Amniotic epithelial cell (primary cell): ENCODE measurements at regions not wholly inside any gene's neighbourhood (a gene's known extent, or its start where the extent isn't known, plus 50 kb on each side); places are given as distances from the start of the nearest gene placed in this dataset.

Experiments
- DNase-seq: peaks from one replicate; pipeline ENCODE4 v3.0.0-alpha.2; 2010; ENCODE audit warnings: low read depth

DNA sequence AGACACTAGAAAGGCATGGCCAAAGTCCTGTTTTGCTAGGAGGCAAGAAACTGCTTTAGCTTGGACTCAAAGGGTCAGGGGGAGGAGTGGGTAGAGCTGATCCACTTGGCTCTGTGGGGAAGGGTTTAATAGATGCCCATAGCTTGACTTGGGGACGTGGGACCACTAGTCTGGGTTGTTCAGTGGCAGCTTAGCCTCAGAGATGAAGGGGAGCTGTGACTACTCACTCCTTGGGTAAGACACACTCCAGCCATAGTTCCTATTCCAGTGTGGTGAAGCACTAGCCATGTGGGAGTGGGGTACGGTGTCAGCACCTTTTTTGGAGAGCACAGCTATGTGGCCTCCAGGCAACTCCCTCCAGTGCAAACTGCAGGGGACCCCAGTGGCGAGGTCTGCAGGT, 257.3 kb downstream of the TMEM121 start:
- no peak for DNase-seq

DNA sequence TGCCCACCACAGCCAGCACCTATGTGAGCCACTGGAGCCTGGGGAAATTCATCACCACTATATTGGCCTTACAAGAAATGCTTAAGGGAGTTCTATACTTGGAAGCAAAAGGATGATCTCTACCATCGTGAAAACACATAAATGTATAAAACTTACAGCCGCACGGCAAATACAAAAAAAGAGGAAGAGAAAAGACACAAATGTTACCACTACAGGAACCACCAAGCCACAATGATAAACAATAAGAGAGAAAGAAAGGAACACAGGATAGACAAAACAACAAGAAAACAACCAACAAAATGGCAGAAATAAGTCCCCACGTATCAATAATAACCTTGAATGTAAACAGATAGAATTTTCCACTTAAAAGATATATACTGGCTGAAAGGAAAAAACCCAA, 267.5 kb downstream of the TMEM121 start:
- no peak for DNase-seq

DNA sequence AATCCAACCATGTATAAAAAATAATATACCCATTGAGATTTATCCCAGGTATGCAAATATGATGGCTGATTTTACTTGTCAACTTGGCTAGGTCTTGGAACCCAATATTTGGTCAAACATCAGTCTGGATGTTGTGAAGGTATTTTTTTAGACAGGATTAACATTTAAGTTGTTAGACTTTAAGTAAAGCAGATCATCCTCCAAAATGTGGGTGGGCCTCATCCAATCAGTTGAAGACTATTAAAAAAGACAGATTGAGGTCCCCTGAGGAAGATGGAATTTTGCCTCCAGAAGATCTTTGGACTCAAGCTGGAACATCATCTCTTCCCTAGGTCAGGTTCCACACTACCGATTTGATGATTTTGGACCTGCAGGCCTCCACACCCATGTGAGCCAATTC, 271.2 kb downstream of the TMEM121 start:
- no peak for DNase-seq

DNA sequence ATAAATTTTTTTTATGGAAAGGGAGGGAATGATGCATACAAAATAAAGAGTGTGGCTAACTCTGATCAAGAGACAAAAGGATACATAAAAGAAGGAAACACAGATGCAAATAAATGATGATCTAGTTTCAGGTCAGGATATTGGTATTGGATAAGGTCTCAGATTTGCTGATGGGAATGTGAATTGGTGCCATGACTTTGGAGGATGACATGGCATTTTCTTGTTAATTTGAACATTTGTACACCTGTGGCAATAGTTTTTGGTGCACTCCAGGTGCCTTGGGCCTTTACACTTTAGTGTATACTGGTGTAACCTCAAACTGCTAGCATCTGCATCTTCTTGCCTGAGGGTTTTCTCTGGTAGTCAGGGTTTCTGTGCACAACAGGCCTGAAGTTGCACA, 279.3 kb downstream of the TMEM121 start:
- no peak for DNase-seq

DNA sequence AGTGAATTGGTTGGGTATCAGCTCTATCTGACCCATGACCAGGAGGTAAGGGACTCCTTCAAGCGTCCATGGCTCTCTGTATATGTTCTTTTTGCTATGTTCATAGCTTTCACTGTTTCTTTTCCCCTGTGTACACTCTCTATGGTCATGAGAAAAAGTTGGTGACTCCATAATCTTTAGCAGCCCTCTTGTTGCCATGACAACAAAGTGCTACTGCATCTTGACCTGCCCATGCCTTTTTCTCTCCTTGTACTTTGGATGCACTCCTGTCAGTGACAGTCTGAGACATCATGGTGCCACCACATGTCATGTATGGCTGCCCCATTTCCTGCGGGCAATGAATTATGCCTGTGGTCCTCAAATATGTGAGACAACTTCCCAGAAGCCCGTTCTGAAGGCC, 280.2 kb downstream of the TMEM121 start:
- DNase-seq: no peak

DNA sequence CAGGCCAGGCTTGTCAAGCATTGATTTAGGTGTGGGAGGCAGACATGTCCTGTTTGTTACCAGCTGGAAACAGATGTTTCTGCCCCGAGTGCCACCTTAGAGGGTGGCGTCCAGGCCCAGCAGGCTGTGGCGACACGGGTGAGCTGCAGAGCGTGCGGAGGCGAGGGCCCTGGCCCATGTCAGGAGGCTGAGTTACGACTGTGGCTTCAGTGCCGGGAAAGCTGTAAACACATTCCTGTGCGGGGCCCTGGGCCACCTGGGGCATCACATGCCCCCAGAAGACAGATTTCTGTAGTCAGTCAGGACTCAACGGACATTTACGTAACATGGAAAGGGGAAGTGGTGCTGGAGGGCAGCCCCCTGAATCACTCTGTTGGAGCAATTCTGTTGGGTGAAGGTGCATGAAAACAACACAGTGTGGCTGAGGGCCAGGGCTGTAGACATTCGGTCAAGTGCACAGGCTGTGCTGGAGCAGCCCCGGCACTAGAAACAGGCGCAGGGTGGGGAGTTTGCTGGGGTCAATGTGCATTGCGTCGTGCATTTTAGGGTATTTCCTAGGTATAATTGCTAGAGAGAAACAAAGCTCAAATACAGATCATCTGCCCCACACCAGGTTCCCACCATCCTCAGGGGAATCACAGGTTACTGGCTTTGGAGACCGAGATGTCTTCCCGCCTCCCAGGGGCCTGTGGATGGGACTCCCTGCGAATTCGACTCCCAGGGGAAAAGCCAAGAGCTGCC, 291.8 kb downstream of the TMEM121 start:
- DNase-seq: no peak

DNA sequence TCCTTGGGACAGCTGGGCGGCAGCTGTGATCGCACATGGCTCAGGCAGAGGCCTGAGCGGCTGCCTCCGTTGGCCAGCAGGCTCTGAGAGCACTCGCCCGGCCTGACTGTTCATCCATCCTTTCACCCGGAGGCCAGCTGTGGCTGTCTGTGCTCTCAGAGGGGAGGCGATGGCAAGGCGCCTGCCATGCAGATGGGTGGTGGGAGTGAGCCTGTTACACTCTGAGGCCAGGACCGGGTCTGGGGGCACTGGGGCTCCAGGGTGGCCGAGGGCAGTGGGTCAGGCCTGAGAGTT, 292.3 kb downstream of the TMEM121 start:
- no peak for DNase-seq

DNA sequence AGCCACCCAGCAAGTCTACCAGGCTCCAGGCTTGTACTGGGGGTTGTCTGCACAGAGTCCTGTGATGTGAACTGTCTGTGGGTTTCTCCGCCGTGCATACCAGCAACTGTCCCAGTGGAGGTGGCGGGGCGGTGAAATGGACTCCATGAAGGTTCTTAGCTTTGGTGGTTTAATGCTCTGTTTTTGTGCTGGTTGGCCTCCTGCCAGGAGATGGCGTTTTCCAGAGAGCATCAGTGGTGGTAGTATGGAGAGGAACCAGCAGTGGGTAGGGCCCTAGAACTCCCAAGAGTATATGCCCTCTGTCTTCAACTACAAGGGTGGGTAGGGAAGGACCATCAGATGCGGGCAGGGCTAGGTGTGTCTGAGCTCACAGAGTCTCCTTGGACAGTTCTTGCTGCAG, 303.8 kb downstream of the TMEM121 start:
- no peak for DNase-seq

DNA sequence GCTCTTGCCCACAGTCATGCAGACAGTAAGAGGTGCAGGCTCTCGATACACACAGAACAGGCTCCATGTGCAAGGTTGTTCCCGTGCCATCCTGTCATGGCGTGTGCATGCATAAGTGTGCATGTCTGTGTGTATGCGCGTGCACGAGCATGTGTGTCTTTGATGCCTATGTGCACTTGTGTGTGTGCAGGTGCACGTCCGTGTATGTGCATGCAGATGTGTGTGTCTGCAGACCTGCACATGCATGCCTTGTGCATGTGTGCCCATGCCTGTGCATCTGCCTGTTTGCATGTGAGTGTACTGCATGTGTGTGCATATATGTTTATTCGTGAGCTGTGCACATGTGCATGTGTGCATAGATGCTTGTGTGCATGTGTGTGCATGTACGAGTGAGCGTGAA, 309.8 kb downstream of the TMEM121 start:
- no peak for DNase-seq

DNA sequence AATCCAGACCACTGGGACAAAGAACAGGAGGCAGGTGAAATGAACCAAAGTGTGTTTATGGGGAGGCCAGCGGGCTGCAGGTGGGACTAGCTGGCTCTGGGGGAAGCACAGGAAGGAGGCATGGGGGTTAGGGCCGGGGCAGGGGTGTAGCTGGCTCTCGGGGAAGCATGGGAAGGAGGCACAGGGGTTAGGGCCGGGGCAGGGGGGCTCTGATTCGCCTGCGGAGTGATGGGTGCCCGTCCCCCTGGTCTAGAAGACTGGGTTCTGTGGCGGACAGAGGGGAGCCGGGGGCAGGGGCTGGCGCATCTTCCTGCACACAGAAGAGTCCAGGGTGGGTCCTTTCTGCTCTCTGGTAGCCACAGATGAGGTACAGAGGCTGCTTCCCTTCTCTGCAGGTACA, 310.3 kb downstream of the TMEM121 start:
- DNase-seq: no peak

DNA sequence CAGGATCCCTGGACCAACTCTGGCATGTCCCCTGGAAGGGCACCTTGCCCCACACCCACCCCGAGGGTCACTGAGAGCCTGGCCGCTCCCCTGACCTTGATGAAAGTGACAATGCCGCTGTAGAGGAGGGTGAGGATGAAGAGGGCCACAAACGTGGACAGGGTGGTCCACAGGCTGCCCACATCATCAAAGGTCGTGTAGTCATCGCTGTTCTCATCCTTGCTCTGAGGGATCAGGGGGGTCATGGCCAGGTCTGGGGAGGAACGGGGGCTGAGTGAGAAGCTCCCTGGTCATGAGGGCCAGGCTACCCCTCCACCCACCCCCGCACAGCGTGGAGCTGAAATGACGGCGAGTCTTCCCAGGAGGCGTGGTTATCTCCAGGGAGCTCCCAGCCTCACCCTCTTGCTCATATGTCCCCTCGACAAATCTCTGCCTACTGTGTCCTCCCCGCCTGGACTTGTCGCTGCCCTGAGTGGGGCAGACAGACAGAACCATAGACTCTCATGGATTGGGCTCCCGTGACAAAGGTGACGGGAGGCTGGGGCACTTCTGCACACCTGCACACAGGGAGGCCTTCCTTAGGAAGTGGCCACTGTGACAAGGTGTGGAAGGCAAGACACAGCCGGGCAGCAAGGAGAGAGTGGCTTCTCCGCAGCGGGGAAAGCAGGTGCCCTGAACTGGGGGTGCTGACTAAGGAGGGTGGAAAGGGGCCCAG, 311.1 kb downstream of the TMEM121 start:
- DNase-seq: no peak

DNA sequence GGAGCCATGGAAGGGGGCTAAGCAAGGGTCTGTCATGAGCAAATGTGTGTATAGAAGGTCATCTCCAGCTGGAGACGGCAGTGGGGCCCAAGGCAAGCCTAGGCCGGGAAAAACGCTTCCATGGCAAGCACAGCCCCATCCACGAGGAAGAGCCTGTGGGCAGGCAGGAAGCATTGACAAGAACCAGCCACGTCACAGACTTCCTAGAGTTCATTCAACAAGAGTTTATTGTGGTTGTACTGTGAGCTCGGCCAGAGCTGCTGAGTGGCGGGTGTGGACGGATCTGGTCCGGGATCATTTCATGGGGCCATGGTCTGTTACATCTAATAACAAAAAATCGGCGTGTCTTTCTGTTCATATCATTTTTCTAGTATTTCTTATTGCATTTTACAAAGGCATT, 311.7 kb downstream of the TMEM121 start:
- no peak for DNase-seq

DNA sequence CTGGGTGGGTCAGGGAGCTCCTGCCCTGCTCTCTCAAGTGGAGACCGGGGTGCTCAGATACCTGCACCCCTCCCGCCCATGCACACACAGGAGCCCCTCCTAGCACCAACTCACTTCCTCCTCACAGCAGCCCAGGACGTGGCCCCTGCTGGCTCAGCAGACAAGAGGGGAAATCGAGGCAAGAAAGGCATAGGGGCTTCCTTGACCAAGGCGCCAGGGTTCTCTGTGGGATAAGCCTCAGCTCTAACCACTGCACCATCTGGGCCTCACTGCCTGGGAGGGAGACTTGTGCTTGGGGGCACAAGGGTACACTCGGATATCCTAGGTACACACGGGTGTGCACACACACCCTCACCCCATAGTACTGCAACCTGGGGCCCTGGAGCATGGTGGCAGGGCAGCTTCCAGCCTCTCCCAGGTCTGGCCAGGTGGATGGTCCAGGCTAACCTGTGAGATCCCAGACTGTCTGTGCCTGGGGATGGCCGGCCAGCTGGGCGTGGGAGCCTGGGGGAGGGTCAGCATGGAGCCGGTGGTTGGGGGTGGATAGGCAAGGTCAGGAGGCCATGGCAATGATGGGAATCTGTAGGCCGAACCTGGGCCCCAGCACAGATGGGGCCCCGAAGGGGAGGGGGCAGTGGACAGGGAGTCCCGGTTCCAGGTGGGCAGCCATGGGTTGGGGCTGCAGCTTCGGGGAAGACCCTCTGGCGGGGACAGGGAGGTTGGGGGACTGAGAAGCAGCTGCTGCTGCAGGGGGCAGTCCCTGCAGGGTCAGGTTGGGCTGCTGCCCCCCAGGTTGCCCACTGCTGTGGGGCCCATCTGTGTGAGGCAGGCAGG, 312.4 kb downstream of the TMEM121 start:
- no peak for DNase-seq

DNA sequence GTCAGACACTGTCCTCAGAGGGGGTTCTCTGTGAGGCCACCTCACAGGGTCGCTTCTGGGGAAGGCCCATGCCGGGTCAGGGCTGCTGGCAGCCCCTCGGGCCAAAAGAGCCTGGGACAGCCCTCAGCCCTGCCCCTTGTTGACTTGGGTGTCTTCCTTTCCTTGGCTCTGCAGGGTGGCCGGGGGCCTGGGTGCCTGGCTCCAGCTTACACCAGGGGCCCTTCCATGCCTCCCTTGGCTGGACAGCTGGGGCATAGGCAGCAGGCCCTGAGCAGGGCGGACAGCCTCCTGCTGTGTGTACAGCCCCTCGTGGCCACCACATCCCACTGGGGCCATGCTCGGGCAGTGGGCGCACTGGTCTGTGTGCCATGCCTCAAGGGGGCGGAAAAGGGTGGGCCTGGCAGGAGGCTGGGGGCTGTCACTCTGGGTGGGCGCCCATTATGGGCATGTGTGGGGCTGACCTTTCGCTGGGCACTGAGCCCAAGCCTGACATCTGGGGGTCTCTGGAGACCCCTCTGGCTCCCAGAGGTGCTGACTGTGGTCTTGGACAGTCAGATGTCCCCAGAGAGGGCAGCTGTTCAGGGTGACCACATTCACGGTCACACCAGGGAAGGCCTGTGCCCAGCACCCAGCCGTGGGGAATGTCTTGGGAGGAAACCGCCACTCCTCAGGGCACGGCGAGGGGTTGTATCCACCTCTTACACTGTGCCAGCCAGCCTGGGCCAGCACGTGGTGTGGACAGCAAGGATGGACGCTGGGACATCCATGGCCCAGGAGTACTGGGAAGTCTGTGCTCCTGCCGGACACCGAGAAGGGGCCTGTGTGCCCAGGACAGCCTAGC, 313.3 kb downstream of the TMEM121 start:
- DNase-seq: no peak

DNA sequence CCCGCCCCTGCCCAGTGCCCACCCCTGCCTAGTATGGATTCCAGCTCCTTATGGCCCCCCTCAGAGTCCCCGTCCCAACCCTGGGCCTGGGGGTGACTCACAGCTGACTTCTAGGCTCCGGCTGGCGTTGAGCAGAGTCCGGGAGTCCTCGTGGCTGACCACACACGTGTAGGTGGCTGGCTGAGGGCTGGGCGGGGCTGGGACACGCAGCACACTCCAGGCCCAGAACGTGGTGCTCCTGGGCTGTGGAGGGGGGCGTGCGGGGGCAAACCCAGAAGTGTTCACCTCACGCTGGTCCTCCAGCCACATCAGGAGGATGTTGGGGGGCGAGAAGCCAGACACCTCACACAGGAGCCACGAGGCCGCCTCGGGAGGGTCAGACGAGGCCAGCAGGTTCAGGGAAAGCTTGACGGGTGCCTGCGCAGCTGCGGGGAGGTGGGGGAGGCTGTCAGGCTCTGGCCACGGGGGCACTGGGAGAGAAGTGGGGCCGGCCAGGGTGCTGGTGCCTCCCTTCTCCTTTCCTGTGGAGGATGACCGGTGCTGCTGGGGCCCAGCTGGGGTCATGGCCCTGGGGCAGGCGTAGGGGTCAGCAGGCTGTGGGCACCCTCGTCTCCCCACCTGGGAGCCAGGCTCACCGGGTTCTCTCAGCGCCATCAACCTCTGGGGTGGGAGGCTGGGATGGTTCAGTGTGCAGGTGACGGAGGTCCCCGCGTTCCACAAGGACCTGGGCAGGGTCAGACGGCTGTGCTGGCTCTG, 314.1 kb downstream of the TMEM121 start:
- DNase-seq: no peak

DNA sequence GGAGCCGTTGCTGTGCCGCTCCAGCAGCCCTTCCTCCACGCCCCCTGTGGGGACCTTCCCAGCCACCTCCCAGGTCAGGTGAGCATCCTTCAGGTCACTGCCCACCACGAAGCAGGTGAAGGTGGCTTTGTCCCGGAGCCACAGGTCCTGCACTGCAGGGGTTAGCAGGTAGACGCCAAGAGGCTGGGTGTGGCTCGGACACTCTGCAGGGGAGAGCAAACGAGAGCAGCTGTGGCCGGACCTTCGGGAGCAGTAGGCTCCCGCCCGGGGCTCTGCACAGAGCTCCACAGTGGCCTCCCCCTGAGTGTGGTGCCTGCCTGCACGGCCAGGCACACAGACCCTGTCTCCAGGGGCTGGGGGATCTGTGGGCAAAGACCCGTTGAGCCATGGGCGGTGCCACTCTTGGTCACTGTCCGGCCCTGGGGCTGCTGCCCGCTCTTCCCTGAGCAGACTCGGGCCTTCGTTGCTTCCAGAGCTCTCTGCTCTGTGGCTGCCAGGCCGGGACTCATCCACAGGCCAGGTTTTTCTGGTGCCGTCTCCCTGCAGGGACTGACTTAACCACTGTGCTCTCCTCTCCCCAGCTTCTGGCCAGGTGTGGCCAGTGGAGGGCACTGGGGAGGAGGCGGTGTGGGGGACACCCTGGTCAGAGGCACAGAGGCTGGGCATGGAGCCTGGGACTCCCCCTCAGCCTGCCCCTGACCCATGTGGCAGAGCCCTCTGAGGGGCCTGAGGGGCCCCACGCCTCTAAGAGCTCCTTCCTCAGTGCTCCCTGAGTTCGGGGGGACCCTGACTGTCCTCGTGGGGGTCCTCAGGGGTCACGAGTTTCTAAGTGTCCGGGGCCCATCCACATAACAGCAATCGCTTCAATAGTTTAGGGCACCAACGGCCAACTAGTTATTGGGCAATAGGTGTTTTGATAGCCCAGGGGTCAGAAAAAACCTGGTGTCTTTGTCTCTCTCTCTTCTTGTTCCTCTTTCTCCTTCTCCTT, 314.9 kb downstream of the TMEM121 start:
- no peak for DNase-seq

DNA sequence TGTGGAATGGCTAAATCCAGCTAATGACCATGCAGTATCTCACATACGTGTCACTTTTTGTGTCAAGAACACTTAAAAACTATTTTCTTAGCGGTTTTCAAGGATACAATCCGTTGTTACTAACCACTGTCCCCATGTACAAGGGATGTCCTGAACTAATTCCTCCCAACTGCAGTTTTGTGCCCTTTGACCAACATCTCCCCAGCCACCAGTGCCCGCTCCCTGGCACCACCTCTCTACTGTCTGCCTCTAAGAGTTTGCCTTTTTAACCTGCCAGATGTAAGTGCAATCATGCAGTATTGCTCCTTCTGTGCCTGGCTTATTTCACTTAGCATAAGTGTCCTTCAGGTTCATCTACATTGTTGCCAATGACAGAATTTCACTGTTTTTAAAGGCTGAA, 315.7 kb downstream of the TMEM121 start:
- no peak for DNase-seq

DNA sequence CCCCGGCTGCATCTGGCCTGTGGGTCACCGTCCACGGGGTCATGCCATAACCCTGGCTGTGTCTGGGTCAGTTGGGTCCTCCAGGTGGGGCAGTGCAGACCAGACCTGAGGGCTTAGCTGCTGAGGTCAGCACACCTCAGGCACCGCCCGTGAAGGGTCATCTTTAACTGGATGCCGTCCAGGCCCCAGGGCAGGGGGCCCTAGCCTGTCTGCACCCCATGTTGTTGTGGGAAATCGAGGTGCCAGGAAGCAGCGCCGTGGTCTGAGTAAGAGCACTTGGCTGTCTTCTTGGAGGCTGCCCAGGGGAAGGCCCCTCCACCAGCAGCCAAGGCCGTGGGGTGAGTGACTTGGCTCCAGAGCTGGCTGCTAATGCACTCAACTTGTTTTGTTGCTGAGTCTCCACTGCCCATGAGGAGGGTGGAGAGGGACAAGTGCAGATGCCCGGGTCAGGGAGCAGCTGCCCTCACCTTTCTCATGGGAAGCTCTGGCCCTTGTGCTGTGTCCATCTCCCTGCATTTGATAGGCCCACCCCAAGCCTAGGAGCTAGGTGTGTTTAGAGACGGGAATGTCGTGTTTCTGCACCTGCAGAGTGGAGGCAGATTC, 317.2 kb downstream of the TMEM121 start:
- no peak for DNase-seq

DNA sequence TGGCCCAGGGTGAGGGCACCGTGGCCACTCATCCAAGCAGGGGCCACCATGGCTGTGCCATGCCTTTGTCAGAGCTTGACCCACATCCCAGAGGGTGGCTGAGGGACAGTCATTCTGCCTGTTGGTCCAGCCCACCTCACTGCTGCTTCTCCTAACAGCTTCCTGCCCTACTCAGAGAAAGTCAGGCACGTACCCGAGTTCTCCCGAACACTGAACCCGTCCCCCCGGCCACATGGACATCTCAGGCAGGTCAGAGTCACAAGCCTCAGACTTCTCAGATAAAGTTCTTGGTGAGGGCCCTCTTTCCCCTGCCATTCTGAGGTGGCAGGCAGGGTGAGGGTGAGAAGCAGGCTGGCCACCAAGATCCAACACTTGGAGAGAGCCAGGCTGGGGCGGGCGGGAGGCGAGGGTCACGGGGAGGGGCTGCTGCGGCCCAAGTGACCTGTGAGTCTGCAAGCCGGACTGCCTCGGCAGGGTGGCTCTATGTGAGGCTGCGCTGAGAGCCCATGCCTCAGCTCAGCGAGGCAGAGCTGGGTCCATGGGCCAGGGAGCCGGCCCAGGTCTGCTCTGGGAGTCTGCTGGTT, 317.8 kb downstream of the TMEM121 start:
- no peak for DNase-seq
